Ovary (tissue), 3 donors: ENCODE measurements at regions not wholly inside any gene's neighbourhood (a gene's known extent, or its start where the extent isn't known, plus 50 kb on each side); places are given as distances from the start of the nearest gene placed in this dataset.

Experiments used
- CTCF ChIP-seq, 3 donors: fragments of 450-650 bp in 2 of 3; fragments of 200-600 bp in 1 of 3; IDR thresholded peaks; one replicate each; pipeline versions ENCODE4 v1.5.1 to v1.8.0; 2016 to 2022; ENCODE audit warnings: antibody characterized with exemption in 3 of 3, mild to moderate bottlenecking in 1 of 3
- EP300 ChIP-seq: sonication (generic); formaldehyde crosslinking; IDR thresholded peaks from one replicate; pipeline ENCODE4 v1.6.1; 2017; ENCODE audit warnings: antibody characterized with exemption
- donor health status: DM: no; HTN: no; CAD: no.

GRCh38 chr4:180578175-180578574 is 1665.0 kb upstream of the TENM3 start:
- TF ChIP-seq CTCF (IDR thresholded peaks at IDR 0.05) (no peak), EP300 (no peak)
